NCI-H2029 (cell line): ENCODE measurements at regions not wholly inside any gene's neighbourhood (a gene's known extent, or its start where the extent isn't known, plus 50 kb on each side); places are given as distances from the start of the nearest gene placed in this dataset.

Experiments used
- DNase-seq: peaks from one replicate; lab custom pipeline; 2025; lab: John Stamatoyannopoulos, UW

DNA sequence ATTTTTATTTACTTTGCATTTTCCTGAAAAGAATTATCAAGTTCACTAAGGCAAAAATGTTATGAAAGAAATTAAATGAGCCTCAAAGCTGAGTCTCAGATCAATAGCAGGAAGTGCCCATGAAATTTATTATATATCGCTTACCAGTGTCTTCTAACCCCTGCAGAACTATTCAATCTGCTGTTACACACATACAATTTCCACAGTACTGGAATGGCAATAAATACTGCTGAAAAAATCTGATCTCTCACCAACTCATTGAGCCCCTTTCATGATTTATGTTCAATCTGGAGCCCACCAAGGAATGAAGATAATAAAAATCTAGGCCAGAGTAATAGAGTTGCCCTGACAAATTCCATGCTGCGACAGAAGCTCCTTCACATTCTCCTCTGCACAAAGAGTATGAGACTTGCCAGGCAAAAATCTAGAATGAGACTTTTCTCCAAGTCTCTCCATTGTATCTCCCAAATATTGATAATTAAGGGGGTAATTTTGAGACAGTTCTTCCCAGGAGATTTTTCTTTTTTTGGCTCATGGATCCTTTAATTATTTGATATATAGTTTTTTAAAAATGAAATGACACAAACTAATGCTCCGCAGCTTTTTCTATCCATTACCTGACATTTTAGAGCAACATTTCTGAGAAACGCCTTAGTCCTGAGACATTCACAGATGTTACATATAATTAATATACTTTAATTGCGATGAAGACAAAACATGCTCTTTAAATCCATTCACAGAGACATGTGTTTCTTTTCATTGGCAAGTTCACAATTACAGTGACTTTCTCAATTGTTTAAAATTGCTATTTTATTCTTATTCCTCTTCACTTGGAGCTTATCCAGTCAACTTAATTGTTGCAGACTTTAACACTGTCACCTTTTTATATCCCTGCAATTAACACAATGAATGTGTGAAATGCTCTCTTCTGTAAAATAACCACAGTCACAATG is 1020.4 kb downstream of the CBLN2 start:
- no peak for DNase-seq

DNA sequence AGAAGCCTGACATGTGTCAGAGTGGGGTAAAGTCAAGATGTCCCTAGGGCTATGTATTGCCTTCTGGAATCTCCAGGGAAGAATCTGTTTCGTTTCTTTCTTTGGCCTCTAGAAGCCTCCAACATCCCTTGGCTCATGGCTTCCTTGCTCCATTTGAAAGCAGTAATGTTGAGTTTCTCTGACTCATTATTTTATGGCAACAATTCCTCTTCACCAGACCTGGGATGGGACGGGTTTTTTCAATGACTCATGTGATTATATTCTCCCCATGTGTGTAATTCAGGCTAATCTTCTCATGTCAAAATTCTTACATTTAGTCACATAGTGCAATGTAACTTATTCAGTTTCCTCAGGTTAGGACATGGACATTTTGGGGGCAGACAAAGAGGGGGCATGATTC is 1038.6 kb downstream of the CBLN2 start:
- no peak for DNase-seq

DNA sequence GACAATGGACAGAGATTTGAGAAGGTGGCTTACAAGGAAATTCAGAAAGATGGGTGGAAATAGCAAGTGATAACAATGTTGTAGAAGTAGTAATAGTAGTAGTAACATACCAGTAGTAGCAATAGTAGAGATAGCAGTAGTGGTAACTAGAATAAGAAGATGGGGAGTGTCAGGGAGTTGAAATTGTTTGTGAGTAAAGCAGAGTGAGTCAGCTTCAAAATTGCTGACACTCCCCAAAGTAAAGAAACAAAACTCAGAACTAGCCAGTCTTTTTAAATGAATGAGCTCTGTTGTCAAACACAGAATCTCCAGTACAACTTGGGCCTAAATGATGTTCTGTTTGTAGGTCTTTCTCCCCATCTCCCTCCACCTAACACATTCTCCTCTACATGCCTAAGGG is 1040.9 kb downstream of the CBLN2 start:
- DNase-seq, result no peak

DNA sequence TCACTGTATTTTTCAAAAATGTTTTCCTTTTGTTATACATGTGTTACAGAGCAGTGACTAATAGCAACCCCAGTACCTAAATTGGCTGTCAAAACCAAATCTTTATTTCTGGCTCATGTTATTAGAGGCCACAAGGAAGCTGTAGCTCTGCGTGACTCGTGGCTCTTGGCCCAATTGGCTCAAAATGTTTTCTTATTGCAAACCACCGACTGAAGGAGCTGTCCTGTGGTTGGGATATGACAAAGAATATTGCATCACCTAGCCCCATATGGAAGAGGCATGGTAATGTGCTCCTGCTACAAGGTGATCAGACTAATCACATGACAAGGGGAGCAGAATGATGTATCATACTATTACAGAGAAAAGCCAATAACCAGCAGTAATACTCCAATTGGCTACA is 1058.5 kb downstream of the CBLN2 start:
- no peak for DNase-seq

DNA sequence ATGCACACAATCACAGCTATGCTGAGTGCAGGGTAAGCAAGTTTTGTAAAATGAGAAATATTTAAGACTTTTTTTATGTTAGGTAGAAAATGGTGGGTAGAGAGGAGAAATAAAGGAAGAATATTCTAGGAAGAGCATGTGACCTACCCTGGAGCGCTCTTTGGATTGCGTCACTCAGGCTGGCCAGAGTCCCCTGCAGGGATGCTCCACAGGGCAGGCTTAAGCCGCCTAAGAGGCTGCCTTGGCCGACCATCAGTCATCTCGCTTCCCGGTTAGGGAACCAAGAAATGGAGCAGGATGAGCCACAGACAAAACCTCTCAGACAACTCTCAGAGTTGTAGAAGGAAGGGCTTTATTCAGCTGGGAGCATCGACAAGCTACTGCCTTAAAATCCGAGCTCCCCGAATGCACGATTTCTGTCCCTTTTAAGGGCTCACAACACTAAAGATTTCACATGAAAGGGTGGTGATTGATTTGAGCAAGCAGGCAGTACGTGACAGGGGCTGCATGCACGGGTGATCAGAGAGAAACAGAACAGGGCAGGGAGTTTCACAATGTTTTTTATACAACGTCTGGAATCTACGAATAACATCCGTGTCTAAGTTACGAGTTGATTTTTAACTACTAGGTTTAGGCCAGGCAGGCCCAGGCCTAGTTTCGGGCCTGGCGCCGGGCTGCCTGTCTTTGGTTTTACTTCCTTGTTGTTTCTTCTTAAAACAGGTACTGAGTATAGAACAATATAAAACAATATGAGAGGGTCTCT is 1072.0 kb downstream of the CBLN2 start:
- DNase-seq, result no peak

GRCh38 chr18:71456206-71456605 is 1087.9 kb downstream of the CBLN2 start:
- DNase-seq, result no peak

DNA sequence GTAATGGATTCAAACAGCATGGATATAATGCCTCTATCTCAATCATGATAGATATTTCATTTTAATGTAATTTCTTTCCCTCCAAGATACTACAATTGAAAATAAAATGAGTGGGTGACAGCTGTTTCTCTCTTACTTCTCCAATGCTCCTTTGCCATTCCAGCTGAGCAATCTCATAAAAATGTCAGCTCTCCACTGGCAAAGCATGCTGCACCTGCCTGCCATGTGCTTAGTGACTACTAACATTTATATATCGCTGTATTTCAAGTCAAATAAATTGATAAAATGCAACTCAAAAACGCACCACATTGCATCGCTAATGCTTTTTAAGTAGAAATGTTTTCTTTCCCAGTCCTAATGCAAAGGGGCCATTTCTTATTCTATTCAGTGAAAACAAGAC is 1093.9 kb downstream of the CBLN2 start:
- DNase-seq, result no peak

DNA sequence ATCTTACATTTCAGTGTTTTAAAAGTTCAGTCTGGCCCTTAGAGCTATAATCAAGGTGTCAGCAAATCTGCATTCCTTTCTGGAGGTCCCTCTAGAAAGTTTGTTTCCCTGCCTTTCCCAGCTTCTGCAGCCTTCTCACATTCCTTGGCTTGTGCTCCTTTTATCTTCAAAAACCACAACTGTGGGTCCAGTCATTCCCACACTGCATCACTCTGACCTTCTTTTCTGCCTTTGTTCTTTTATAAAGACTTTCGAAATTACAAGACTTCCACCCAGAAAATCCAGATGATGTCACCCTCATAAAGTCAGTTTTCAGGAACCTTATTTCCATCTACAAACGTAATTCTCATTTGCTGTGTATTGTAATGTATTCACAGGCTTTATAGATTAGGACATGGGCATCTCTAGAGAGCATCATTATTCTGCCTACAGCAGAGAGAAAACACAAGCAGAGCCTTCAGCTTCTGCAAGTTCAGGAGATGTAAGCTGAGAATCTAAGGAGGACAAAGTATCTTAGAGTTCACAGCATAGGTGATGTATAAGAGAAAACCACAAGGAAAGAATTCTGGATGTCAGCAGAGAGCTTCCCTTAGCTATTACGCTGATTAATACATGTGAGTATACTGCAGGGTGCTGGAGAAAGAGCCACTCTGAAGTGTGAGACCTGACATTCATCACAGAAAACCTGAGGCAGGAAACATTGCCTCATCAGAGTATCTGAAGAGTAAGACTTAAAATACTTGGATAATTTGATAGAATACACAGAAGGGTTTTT is 1100.2 kb downstream of the CBLN2 start:
- no peak for DNase-seq

- DNase-seq, result no peak
Measured at GRCh38 chr18:71442731-71443141, 1101.4 kb downstream of the CBLN2 start.

- DNase-seq, result no peak
Measured at GRCh38 chr18:71441156-71441555, 1103.0 kb downstream of the CBLN2 start.

DNA sequence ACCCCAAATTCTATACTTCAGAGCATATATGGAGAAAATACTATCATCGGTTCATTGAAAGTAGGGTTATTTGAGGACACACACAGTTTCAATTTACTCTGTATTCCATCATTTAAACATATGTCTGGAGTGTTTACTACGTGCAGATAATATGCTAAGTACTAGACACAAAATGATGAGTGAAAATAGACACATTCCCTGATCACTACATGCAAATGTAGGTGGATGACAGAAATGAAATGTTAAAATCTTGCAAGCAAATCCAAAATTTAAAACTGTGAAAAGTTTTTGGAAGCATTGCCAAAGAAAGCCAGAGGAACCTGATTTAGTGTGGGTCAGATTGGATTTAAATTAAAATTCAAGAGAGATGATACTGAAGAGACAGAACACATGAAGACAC is 1106.6 kb downstream of the CBLN2 start:
- no peak for DNase-seq

- DNase-seq, result no peak
Measured at GRCh38 chr18:71433373-71433772, 1110.8 kb downstream of the CBLN2 start.

DNA sequence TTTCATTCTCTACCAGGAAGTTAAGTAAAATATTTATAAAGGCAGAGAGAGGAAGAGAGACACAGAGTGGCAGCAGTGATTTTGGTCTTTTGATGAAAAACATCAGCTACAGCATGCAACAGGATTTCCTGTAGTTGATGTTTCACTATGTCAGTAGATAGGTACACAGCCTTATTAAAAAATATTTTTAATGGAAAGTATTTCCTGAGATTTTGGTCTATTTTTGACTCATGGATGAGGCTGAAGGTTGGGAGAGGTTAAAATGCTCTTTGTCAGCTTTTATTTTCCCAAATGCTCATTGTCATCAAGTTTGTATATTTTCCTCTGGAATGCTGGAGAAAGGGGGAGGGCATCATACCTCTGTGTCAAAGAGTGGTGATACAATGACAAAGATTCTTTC is 1112.5 kb downstream of the CBLN2 start:
- no peak for DNase-seq

DNA sequence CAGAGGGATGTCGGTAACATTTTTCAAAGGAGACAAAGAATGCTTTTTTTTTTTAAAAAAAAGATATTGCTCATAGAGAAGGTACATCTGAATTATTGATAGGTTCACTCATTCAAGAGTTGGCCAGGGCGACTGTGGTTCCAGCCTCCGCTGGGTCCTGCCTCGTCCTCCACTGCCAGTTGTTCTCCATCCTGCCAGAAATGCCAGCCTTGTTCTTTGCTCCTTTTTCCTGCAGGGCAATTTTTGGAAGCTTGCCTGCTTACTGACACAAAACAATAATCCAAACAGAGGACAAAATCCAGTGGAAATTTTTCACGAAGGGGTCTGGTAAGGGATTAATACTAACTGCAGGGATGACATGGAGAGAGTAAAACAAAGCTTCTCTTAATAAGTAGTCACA is 1113.0 kb downstream of the CBLN2 start:
- no peak for DNase-seq

GRCh38 chr18:71426441-71426840 is 1117.7 kb downstream of the CBLN2 start:
- DNase-seq, result no peak

DNA sequence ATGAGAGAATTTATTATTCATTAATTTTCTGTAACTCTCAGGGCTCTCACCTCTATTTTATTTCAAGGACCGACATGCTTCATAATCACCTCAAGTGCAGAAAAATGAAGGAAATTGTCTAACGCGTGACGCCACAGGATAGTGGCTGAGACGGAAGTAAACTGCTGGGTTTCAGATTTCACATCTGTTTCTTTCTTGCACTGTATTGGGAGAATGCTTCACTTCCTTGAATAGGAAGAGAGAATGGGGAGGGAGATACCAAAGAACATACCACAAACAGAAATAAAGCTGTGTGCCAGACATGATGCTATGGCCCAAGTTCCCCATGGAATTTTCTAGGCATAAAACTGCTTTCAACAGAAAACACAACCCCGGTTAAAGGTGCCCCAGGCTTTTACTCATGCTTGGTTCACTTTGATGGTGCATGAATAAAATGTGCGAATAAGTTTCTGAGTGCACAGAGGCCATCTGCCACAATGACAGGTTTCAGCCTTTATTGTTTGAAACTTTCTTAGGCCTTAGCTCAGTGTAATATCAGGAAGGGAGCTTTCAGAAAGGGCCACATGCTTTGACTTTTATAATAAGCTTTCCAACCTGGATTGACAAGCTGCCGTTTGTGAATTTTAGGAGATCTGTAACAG is 1116.4 kb downstream of the SOCS6 start:
- no peak for DNase-seq

DNA sequence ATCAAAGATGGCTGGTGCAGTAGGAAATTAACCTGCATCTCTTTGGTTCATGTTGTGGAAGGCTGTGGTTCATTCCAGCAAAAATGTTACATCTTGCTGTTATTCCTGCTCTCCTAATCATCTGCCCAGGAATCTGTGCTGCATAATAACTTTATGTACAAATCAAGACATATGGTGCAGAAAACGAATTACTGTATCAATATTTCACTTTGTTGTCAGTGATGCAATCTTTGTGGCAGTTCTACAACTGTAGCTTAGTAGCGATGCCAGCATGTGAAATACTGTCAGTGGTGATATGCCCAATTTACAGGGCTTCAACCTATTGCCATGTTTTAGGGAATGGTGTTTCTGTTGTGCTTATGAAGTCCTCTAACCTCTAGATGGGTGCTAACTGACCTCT is 1114.7 kb downstream of the SOCS6 start:
- DNase-seq, result no peak

DNA sequence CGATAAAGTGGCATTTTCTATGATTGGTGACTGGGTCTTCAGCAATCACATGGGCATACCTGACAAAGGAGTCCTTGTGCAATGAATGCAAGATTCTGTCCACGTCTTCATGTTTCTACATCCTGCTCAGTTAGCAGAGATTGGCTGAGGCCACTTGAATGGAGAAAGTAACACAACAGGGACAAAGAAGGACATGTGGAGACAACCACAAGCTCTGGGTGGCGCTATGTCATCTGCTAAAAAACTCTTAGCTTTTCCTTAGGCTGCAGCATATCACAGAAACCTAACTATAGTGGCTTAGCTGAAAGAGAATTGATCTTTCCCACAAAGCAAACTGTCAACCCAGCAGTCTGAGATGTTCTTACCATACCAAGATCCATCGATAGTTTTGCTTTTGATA is 1109.7 kb downstream of the SOCS6 start:
- peak; percentile 20 for DNase-seq

GRCh38 chr18:71388148-71388547 is 1099.3 kb downstream of the SOCS6 start:
- no peak for DNase-seq

DNA sequence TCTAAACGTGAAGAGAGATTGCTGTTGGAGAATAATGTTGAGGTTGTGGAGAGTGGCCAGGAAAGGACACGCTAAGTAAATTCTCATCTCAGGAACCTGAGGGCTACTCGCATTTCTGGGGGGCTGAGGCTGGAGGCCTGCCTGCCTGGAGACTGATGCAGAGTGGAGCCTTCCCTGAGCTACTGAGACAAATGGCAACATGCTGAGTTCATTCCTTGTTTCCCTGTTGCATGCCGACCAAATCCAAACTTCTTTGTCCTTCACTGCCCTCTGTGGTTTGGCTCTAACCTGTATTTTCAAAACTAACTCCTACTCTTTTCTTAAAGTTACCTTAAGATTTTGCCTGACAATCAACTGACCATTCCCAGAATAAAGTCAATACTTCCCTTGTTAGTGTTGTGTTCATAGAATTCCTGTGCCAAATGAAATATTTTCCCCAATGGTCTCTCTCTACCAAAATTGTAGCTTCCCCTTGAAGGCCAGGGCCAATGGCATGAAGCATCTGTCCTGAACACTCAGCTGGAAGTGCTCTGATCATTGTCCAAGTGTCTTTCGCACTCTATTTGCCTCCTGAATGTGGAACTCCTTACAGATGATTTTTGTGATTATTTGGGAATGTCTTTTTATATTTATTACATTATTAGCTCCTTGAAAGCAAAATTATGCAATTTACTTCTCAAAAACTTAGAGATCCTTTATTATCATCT is 1085.6 kb downstream of the SOCS6 start:
- DNase-seq, result no peak

DNA sequence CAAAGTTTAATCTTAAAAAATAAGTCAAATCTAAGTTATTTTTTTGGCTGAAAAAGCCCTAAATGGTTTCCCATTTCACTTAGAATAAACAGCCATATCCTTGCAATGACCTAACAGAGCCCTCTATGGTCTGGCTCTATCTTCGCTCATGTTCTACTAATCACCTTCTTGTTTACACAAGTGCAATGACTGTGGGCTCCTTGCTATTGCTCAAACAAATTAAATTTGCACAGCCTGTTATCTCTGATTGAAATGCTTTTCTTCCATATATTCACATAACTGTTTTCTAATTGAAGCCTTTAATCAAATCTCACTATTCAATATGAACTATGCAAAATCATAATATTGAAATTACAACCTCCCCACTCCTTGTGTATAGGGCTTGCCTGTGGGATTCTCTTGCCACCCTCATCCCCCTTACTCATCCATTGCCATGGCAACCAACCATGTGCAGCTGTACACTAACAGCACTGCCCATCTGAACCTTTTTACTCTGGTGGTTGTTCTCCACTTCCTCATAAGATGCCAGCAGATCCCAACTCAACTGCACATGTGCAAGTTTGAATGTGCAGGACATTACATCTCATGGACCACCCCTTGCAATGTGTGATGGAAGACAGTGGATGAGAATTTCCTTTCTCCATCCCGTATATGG is 1083.2 kb downstream of the SOCS6 start:
- DNase-seq, result no peak
